ENCODE measurements at regions not wholly inside any gene's neighbourhood (a gene's known extent, or its start where the extent isn't known, plus 50 kb on each side); places are given as distances from the start of the nearest gene placed in this dataset.
A peak's percentile ranks its signal among the peaks of the same experiment; 100 is the strongest.
"Not testable (repeated sequence)": the region's sequence is repeated elsewhere in the genome, so short reads cannot be mapped to it uniquely, and the experiment has no call there.

- no peak for TF ChIP-seq EZH2 (IDR thresholded peaks at IDR 0.05; ENCODE audit: borderline replicate concordance, low read depth, low read length, poor library complexity, severe bottlenecking)
- TF ChIP-seq CTCF (conservative IDR thresholded peaks at IDR 0.05; ENCODE audit: low read depth, low read length) = no peak
- no TSS peak for BruUV-seq (replicated peaks)
- Histone ChIP-seq H3K4me3 (ENCODE audit: low read depth, low read length, poor library complexity, severe bottlenecking) (no peak overlapping the region), H3K27ac (ENCODE audit: low read depth, low read length, poor library complexity, severe bottlenecking) (no peak overlapping the region), H3K4me1 (ENCODE audit: insufficient read depth, low read length, poor library complexity, severe bottlenecking) (no peaks in the 10 kb centered on the region), H3K9me3 (ENCODE audit: low read depth, low read length, poor library complexity, severe bottlenecking) (no peaks in the 10 kb centered on the region), H3K27me3 (replicated peaks; ENCODE audit: insufficient read depth, low read depth, low read length, poor library complexity) (no peaks in the 10 kb centered on the region), H3K36me3 (ENCODE audit: insufficient read depth, low read length, poor library complexity, severe bottlenecking) (no peaks in the 10 kb centered on the region)
- ChIA-PET POLR2A (ENCODE audit: low non-redundant PET) (no interaction called here), CTCF (no interaction called here)
- no peak for DNase-seq (ENCODE audit: low spot score)
- intact Hi-C loops (cut with micrococcal nuclease; ENCODE audit: unreplicated experiment) = no loop called here
Observed at GRCh38 chr11:106568632-106569031, 449.6 kb downstream of the GUCY1A2 start.

- DNase-seq (ENCODE audit: low spot score); BruUV-seq (replicated peaks); H3K4me1 ChIP-seq (ENCODE audit: insufficient read depth, low read length, poor library complexity, severe bottlenecking); H3K27ac ChIP-seq (ENCODE audit: low read depth, low read length, poor library complexity, severe bottlenecking); H3K36me3 ChIP-seq (ENCODE audit: insufficient read depth, low read length, poor library complexity, severe bottlenecking); intact Hi-C loops (cut with micrococcal nuclease; ENCODE audit: unreplicated experiment); CTCF ChIA-PET; H3K4me3 ChIP-seq (ENCODE audit: low read depth, low read length, poor library complexity, severe bottlenecking); H3K9me3 ChIP-seq (ENCODE audit: low read depth, low read length, poor library complexity, severe bottlenecking); POLR2A ChIA-PET (ENCODE audit: low non-redundant PET); H3K27me3 ChIP-seq (replicated peaks; ENCODE audit: insufficient read depth, low read depth, low read length, poor library complexity): not testable (repeated sequence)
Observed at GRCh38 chr11:106577384-106577783, 440.9 kb downstream of the GUCY1A2 start.

GRCh38 chr11:106581399-106581798 lies 436.9 kb downstream of the GUCY1A2 start:
- H3K9me3 ChIP-seq (ENCODE audit: low read depth, low read length, poor library complexity, severe bottlenecking) = no peaks in the 10 kb centered on the region
- no peak overlapping the region for H3K4me3 ChIP-seq (ENCODE audit: low read depth, low read length, poor library complexity, severe bottlenecking)
- no peak overlapping the region for H3K27ac ChIP-seq (ENCODE audit: low read depth, low read length, poor library complexity, severe bottlenecking)
- ChIA-PET POLR2A (ENCODE audit: low non-redundant PET) (no interaction called here), CTCF (no interaction called here)
- no TSS peak for BruUV-seq (replicated peaks)
- intact Hi-C loops (cut with micrococcal nuclease; ENCODE audit: unreplicated experiment) = loop anchor here (10.0 kb wide), 1 partner anchor 267 kb away; no protein-coding TSS in a partner anchor
- no peaks in the 10 kb centered on the region for H3K36me3 ChIP-seq (ENCODE audit: insufficient read depth, low read length, poor library complexity, severe bottlenecking)
- H3K27me3 ChIP-seq (replicated peaks; ENCODE audit: insufficient read depth, low read depth, low read length, poor library complexity) = no peaks in the 10 kb centered on the region
- no peak for DNase-seq (ENCODE audit: low spot score)
- H3K4me1 ChIP-seq (ENCODE audit: insufficient read depth, low read length, poor library complexity, severe bottlenecking) = no peaks in the 10 kb centered on the region
- TF ChIP-seq CTCF (conservative IDR thresholded peaks at IDR 0.05; ENCODE audit: low read depth, low read length) (no peak), EZH2 (IDR thresholded peaks at IDR 0.05; ENCODE audit: borderline replicate concordance, low read depth, low read length, poor library complexity, severe bottlenecking) (no peak)

GRCh38 chr11:106585061-106585460 lies 433.2 kb downstream of the GUCY1A2 start:
- no peak overlapping the region for H3K4me3 ChIP-seq (ENCODE audit: low read depth, low read length, poor library complexity, severe bottlenecking)
- peak; percentile 50 for DNase-seq (ENCODE audit: low spot score)
- intact Hi-C loops (cut with micrococcal nuclease; ENCODE audit: unreplicated experiment) = loop anchor here (5.0 to 10.0 kb wide), 2 partner anchors 270 to 428 kb away; no protein-coding TSS in a partner anchor
- CTCF ChIA-PET = interaction anchor here (0.6 to 1.0 kb wide), 4 partner anchors 205 to 452 kb away, joined by 3 to 8 read pairs (median 5); no protein-coding TSS in a partner anchor
- BruUV-seq (replicated peaks) = no TSS peak
- H3K4me1 ChIP-seq (ENCODE audit: insufficient read depth, low read length, poor library complexity, severe bottlenecking) = no peaks in the 10 kb centered on the region
- POLR2A ChIA-PET (ENCODE audit: low non-redundant PET) = no interaction called here
- no peaks in the 10 kb centered on the region for H3K27me3 ChIP-seq (replicated peaks; ENCODE audit: insufficient read depth, low read depth, low read length, poor library complexity)
- H3K36me3 ChIP-seq (ENCODE audit: insufficient read depth, low read length, poor library complexity, severe bottlenecking) = no peaks in the 10 kb centered on the region
- TF ChIP-seq CTCF (conservative IDR thresholded peaks at IDR 0.05; ENCODE audit: low read depth, low read length) (peak; percentile 56), EZH2 (IDR thresholded peaks at IDR 0.05; ENCODE audit: borderline replicate concordance, low read depth, low read length, poor library complexity, severe bottlenecking) (no peak)
- no peak overlapping the region for H3K27ac ChIP-seq (ENCODE audit: low read depth, low read length, poor library complexity, severe bottlenecking)
- H3K9me3 ChIP-seq (ENCODE audit: low read depth, low read length, poor library complexity, severe bottlenecking) = no peaks in the 10 kb centered on the region

All from A673 (cell line).